Mammary epithelial cell (primary cell): ENCODE measurements at regions not wholly inside any gene's neighbourhood (a gene's known extent, or its start where the extent isn't known, plus 50 kb on each side); places are given as distances from the start of the nearest gene placed in this dataset.

ENCODE experiments used
- EZH2 ChIP-seq: IDR thresholded peaks from 2 replicates; pipeline ENCODE4 v1.6.1; 2012; ENCODE audit warnings: low read length, inconsistent platforms, borderline replicate concordance
- TF ChIP-seq, protein P1 (sequence below), 2 donors: IDR thresholded peaks in 1 of 2; conservative IDR thresholded peaks in 1 of 2; 2 replicates each; pipeline ENCODE4 v1.5.1; 2011 to 2012; ENCODE audit warnings: inconsistent platforms in 2 of 2, low read length in 2 of 2, mild to moderate bottlenecking in 2 of 2, control low read depth in 1 of 2, low read depth in 1 of 2; ENCODE audit not compliant: insufficient read depth in 1 of 2; ENCODE audit errors: extremely low read depth in 1 of 2

DNA sequence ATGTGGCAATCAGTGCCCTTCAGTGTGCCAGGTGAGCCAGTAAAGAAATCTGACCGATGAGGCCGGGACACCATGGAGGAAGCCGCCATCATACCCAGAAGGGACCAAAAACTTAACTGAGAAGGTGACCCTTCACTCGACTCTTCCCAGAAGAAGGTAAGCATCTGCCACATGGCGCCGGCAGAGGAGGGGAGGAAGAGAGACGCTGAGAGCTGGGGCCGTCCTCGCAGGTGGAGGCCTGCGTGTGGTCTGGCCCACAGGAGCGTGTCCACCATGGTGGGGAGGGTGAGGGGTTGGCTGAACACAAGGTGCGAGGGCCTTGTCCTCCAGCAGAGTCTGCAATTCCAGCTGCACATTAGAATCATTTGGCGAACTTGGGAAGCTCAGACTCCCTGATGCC is 513.1 kb upstream of the RAB6C start:
- TF ChIP-seq, protein P1, sequence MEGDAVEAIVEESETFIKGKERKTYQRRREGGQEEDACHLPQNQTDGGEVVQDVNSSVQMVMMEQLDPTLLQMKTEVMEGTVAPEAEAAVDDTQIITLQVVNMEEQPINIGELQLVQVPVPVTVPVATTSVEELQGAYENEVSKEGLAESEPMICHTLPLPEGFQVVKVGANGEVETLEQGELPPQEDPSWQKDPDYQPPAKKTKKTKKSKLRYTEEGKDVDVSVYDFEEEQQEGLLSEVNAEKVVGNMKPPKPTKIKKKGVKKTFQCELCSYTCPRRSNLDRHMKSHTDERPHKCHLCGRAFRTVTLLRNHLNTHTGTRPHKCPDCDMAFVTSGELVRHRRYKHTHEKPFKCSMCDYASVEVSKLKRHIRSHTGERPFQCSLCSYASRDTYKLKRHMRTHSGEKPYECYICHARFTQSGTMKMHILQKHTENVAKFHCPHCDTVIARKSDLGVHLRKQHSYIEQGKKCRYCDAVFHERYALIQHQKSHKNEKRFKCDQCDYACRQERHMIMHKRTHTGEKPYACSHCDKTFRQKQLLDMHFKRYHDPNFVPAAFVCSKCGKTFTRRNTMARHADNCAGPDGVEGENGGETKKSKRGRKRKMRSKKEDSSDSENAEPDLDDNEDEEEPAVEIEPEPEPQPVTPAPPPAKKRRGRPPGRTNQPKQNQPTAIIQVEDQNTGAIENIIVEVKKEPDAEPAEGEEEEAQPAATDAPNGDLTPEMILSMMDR (conservative IDR thresholded peaks at IDR 0.05 in 1 of 2, IDR thresholded peaks at IDR 0.05 in 1 of 2; ENCODE audit: extremely low read depth in 1 of 2, insufficient read depth in 1 of 2, low read depth in 1 of 2, low read length in 2 of 2): no peak
- TF ChIP-seq EZH2: no peak
